ENCODE measurements at regions not wholly inside any gene's neighbourhood (a gene's known extent, or its start where the extent isn't known, plus 50 kb on each side); places are given as distances from the start of the nearest gene placed in this dataset.

DNA sequence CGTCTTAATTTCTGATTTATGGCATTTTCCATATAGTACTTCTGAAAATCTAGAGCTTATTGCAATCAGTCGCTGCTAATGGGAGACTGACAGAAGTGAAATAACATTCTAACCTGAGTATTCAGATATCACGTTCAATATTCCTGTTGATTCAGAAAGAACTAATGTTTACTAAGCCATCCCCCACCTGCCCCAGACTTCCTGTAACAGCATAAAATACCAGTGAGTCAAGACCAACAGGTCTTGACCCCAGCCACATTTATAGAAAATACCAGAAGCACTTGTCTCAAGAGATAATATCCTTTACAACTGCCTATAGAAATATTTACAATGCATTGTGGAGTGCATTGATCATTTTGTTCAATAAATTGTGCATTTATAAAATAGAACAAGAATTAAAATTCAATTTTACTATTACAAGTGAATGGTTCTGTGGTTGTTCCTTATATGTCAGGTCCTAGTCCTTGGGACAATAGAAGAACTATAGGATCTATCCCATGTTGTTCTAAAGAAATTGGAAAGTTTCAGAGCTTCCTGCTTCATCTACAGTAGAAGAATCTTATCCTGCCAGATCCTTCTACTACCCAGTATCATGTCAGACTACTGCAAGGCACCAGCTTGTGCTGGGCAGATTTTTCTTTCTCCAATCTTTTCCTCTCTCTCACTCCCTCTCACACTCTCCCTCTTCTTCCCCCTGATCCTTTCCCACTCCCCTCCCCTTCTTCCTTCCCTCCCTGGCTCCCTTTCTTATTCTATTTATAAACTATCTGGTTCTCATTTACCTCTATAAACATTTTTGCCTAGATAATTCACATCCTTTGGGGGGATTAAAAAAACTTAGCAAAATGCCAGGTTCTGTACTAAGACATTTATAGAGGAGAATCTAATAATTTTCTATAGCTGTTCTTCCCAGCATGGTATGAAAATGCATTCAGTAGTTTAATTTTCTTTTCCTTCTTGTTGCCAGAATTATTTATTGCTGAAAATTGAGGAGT, 629.9 kb downstream of the DIAPH3 start:
- no peak for DNase-seq (ENCODE audit: low read depth, low spot score)
- H3K4me3 ChIP-seq (ENCODE audit: low read length) = no peak overlapping the region

DNA sequence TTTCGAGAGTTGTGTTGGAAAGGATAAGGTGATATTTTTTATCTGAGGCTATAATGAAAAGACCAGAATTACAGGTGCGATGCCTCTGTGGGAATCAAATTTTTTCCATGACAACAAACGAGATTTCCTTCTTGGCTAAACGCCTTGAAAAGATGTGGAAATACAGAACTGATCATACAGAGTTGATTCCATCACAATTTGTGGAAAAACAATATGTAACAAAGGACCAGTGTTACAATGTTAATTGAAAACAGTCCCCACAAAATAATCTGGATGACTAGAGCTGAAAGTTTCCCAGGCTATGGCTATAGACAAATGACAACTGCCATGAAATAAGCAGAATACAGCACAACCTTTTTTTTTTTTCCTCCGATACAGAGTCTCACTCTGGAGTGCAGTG, 628.9 kb downstream of the DIAPH3 start:
- no peak overlapping the region for H3K4me3 ChIP-seq (ENCODE audit: low read length)
- DNase-seq (ENCODE audit: low read depth, low spot score) = no peak

DNA sequence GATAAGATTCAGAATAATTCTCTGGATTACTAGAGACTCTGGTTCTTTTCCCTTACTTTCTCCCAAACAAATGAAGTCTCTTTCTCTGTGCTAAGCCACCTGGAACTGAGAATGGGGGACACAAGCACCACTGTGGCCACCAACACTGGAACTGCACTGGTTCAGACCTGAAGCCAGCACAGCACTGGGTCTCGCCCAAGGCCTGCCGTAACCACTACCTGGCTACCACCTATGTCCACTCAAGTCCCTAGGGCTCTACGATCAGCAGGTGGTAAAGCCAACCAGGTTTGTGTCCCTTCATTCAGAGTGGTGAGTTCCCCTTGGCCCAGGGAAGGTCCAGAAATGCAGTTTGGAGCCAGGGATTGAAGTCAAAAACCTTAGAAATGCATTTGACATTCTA, 626.2 kb downstream of the DIAPH3 start:
- no peak for DNase-seq (ENCODE audit: low read depth, low spot score)
- H3K4me3 ChIP-seq (ENCODE audit: low read length) = no peak overlapping the region

DNA sequence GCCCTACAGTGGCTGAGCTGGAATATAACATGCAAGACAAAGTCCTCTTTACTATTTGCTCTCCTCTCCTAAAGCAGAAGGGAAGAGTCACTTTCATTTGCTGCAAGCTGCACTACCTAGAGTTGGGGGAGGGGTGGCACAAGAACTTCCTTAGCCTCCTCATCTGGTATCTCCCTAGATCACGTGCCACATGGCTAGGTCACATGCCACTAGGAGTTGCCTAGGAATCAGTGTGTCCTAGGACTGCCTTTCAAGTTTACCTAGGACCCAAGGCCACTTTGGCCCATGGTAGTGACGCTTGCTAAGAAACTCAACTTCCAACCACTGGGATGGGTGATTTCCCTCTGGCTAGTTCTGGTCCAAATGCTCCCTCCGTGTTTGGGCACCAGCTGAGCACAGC, 625.2 kb downstream of the DIAPH3 start:
- DNase-seq (ENCODE audit: low read depth, low spot score) = no peak
- H3K4me3 ChIP-seq (ENCODE audit: low read length) = no peak overlapping the region

DNA sequence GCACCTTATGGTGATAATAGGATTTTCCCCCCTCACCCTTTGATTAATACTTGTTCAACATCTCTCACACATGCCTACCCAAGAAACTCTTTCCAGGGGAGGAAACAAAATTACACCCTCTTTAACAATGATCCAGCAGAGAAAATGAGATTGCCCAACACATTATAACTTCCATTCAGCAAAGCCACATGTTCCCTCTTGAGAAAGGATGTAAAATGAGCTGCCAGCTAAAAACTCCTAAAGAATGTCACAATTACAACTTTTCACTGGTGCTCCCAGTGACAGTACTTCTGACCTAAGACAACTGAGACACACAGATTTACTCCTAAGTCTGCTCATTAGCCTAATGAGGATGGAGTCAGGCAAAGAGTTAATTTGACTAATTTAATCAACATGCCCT, 621.4 kb downstream of the DIAPH3 start:
- no peak overlapping the region for H3K4me3 ChIP-seq (ENCODE audit: low read length)
- DNase-seq (ENCODE audit: low read depth, low spot score) = no peak

DNA sequence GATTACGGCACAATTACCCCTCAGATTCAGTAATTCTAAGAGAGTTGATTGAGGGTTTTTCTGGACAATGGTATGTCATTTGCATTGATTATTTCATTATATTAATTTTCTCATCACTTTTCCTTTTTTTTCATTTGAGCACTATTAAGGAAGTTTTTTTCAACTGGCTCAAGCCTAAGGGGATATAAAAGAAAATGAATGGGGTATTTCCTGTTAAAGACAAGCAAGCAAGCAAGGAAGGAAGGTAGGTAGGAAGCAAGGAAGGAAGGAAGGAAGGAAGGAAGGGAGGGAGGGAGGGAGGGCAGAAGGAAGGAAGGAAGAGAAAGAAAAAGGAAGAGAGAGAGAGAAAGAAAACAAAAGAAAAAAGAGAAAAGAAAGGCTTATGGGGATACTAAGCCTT, 620.3 kb downstream of the DIAPH3 start:
- H3K4me3 ChIP-seq (ENCODE audit: low read length) = no peak overlapping the region
- DNase-seq (ENCODE audit: low read depth, low spot score) = no peak

DNA sequence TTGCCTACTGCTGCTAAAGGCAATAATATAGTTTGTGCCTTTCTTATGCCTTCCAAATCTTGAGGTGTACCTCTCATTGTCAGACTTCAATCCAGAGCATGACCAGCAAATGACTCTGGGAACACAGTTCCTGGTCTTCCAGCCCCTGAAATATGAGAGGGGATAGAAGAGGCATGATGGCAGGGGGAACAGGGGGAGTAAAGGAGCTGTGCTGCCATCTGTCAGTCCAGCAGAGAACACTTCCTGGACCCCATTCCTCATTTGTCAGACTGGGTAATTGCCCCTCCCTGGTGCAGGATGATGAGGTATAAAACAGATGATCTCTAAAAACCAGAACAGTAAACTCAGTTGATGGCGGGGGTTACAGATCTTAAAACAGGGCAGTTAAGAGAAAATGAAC, 618.7 kb downstream of the DIAPH3 start:
- no peak for DNase-seq (ENCODE audit: low read depth, low spot score)
- H3K4me3 ChIP-seq (ENCODE audit: low read length) = no peak overlapping the region

DNA sequence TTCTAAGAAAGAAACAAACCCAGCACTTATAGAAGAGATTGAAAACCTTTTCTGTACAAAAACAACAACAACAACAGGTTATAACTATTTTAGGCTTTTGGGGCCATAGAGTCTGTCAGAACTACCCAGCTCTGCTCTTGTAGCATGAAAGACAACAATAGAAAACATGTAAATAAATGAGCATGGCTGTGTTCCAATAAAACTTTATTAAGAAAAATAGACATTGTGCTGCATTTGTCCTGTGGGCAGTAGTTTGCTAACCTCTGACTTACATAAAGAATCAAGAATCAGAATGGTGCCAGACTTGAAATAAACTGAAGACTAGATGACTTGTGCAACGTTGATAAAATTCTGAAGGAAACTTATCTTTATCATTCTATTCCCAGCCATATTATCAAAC, 617.5 kb downstream of the DIAPH3 start:
- DNase-seq (ENCODE audit: low read depth, low spot score) = no peak

DNA sequence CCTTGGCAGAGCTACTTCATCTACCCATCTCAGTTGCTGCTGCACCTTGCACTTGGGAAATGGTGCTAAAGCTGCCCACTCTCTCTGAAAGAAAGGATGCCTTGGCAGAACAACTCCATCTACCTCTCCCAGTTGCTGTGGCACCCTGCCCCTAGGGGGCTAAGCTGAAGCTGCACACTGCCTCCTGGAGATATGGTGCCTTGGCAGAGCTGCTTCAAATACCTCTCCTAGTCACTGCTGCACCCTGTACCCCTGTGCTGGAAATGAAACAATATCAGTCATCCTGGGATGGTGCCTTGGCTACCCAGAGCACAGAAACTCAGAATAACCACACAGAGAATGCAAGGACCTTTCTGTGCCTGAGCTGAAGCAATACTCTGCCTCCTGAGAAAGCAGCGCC, 615.8 kb downstream of the DIAPH3 start:
- H3K4me3 ChIP-seq (ENCODE audit: low read length) = no peak overlapping the region
- DNase-seq (ENCODE audit: low read depth, low spot score) = no peak

More for the DNA sequence above, 617.5 kb downstream of the DIAPH3 start:
- no peak overlapping the region for H3K4me3 ChIP-seq (ENCODE audit: low read length)

DNA sequence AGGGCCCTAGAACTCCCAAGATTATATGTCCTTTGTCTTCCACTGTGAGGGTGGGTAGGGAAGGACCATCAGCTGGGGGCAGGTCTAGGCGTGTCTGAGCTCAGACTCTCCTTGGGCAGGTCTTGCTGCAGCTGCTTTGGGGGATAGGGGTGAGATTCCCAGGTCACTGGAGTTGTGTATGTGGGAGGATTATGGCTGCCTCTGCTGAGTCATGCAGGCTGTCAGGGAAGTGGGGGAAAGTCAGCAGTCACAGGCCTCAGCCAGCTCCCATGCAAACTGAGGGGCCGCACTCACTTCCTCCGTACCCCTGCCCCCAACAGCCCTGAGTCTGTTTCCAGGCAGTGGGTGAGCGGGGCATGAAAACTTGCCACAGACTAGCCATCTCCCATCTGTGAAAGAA, 600.8 kb downstream of the DIAPH3 start:
- no peak for DNase-seq (ENCODE audit: low read depth, low spot score)
- H3K4me3 ChIP-seq (ENCODE audit: low read length) = no peak overlapping the region

DNA sequence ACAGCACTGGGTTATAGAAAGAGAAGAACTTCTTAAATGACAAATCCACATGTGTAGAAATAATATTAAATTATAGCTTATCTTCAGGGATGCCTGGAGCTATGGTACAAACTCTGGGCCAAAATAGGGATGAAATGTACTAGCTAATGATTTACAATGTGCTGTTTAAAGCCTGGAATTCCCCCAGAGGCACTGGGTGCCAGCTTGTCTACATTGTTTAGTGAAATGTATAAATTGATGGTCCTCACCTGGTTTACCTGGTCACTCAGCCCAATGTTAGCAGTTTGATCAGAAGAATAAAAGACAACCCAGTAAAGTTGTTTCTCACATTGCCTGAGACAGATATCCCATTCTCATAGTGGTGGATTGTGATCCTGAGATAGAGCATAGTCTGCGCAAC, 597.2 kb downstream of the DIAPH3 start:
- DNase-seq (ENCODE audit: low read depth, low spot score) = no peak
- no peak overlapping the region for H3K4me3 ChIP-seq (ENCODE audit: low read length)

DNA sequence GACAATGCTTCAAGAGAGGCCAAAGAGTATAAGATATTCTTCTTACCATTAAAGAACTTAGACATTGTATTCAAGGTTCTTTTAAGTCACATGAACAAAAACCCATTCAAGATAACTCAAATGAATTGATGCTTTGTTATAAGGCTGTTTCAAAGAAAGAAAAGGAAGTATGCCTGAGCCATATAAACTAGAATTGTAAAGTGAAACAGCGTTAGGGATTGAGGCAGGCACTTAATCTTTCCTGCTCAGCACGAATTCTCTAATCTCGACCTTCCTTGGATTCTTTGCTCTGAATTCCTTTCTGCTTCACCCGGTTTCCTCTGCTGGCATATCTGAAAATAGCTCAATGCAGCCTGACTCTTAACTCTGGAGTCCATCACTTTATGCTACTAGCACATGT, 595.4 kb downstream of the DIAPH3 start:
- H3K4me3 ChIP-seq (ENCODE audit: low read length) = no peak overlapping the region
- DNase-seq (ENCODE audit: low read depth, low spot score) = no peak

DNA sequence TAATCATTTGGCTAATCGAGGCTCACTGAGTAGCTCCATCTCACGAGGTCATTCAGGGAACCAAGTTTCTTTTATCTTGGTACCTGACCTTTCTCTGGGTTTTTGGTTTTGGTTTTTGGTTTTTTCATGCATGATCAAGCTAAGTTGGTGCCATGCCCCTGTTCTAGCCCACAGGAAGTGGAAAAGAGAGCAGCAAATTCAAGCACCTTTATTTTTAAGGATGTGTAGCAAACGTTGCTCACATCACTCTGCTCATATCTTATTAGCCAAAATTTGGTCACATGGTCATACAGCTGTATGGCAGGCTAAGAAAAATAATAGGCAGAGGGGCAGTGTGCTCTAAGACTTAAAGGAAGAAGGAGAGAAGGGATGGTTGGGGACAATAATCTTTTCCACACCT, 593.5 kb downstream of the DIAPH3 start:
- H3K4me3 ChIP-seq (ENCODE audit: low read length) = no peak overlapping the region
- peak; percentile 11 for DNase-seq (ENCODE audit: low read depth, low spot score)

DNA sequence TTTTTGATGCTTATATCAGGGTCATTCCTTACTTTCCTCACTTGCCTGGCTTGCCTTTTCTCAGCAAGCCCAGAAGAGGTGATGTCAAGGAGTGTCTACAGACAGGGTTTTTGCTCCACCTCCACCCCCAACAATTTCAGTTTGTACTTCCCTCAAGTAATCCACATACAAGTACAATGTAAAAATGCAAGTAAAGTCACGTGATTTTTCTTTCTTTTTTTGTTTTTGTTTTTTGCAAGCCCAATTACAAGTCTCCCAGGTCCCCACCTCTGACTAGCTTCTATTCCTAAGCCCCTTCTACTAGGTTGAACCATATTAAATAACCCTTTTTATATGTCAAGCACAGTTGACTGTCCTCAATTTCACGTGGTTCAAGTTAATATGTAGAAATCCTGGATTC, 579.6 kb downstream of the DIAPH3 start:
- no peak for DNase-seq (ENCODE audit: low read depth, low spot score)
- H3K4me3 ChIP-seq (ENCODE audit: low read length) = no peak overlapping the region

DNA sequence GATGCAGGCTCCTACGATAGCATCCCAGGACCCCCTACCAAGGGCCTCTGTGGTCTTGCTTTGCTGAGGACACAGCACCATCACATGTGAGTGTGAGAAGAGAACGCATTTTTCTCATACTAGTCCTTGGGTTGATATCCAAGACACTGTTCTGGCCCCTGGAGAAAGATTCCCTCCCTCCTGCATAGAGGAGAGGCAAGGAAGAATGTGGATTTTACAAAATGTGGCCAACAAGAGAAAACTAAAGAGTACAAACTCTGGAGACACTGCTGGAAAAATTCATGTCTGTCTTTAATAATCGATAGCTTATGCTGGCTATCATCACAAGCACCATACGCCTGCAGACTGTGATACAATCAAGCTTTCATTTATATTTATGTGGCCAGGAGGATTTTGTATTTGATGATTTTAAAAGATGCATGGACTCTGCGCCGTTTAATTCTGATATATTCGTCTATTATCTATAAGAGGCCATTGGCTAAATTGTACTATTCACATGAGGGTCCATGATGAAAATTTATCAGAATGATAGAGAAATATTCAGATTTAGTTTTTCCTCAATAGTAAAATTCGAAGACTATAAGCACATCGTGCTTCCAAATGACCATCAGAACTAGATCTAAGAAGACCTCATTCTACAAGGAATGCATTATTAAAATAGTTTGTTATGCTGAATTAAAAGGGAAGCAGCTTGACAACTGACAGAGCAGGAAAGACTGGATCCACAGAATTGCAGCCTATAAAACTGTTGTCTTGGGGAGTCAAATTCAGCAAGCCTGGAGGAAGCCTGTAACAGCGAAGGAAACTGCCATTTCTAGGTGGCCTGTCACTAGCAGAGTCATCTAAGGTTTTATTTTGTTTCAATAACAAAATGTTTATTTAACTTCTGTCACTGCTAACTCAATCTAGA, 578.7 kb downstream of the DIAPH3 start:
- H3K4me3 ChIP-seq (ENCODE audit: low read length) = no peak overlapping the region
- no peak for DNase-seq (ENCODE audit: low read depth, low spot score)

DNA sequence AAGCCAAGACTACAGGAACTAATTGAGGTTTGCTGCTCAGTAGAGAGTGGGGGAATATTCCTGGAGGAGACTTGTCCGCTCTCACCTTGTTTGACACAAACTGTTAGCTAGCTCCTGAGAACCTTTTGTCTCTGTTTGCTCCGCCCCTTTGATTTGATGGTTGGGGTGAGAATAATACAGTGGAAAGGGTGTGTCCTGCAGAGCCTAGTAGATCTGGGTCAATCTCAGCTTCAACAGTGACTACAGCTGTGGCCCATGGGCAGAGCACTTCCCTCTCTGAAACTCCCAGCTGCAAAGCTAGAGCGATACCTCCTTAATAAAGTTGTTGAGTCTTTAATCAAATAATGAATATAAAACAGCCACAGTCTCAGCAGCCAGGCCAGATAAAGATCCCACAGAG, 576.7 kb downstream of the DIAPH3 start:
- H3K4me3 ChIP-seq (ENCODE audit: low read length) = no peak overlapping the region
- DNase-seq (ENCODE audit: low read depth, low spot score) = no peak

DNA sequence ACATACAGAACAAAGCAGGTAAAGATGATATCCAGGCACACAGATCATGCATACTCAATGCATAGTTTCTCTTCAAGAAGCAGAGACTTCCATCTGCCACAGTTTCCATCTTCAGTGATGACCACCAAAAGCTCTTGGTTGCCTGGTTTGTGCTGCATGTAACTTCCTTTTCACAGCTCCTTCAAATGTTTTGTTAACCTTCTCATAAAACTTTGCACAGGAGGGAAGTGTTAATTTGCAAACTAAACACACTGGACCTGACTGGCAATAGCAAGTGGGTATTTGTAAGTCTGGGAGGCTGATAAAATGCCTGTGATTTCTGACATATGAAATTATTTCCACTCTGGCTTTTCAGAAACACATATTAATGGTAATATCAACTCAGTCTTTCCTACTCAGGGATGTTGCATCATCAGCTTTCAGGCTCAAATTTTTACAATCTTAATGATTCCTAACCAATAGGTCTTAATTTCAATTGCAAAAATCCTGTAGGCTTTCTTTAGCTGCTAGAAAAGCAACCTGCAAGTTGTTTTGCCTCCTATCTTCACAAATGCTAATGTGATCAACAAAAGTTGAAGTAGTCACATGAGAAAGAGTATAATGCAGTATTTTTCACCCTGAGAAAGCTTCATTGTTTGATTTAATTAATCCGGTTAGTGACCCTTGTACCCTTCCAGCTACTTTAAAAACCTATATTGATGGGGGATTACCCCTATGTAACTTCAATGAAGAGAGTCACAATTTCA, 575.6 kb downstream of the DIAPH3 start:
- no peak overlapping the region for H3K4me3 ChIP-seq (ENCODE audit: low read length)
- no peak for DNase-seq (ENCODE audit: low read depth, low spot score)

DNA sequence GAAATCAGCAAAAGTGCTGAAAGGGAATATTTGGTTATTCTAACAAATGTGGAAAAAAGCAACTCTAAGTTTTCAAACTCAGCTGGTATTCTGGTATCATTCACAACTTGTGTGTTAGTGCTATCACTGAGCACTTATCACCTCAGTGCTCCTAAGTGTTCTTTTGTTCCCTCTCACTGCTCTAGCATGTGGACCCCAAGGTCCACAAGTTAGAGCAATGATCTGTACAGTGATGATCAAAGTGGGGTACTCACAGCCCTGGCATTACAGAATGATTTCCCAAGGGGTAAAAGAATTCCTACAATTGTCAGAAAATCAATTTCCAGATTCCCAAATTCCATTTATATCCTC, 575.0 kb downstream of the DIAPH3 start:
- no peak overlapping the region for H3K4me3 ChIP-seq (ENCODE audit: low read length)
- no peak for DNase-seq (ENCODE audit: low read depth, low spot score)

DNA sequence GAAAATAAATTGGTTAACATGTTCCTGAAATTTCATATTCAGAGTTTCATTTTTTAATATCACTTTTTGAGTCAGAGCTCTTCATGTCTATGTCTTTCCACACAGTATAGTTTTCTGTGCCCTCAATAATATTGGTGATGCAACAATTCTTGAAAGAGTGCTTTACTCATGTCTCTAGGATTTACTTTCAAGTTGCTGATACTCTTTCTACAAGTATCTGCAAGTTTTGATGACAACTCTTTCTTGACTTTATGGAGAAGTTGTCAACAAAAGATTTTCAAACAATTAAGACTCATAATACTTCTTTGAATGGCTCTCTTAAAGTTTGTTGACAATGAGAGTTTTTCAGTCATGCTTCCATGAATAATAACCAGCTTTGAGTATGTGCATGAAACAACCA, 561.7 kb downstream of the DIAPH3 start:
- no peak for DNase-seq (ENCODE audit: low read depth, low spot score)
- no peak overlapping the region for H3K4me3 ChIP-seq (ENCODE audit: low read length)

DNA sequence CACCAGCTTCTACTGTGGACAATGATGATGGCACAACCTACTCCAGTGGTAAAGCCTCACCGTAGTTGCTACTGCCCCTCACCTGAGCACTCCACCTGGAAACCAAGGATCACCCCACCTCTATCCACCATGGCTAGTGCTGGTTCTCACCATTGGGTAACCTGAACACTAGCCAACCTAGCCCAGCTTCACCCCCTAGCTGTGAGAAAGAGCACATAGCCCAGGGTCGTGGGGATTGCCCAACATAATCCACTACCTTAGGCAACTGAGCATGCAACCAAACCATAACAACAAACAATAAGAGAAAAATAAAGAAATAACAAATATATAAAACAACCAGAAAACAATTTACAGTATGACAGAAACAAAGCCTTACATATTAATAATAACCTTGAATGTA, 560.1 kb downstream of the DIAPH3 start:
- no peak overlapping the region for H3K4me3 ChIP-seq (ENCODE audit: low read length)
- no peak for DNase-seq (ENCODE audit: low read depth, low spot score)
